ENCODE measurements at regions not wholly inside any gene's neighbourhood (a gene's known extent, or its start where the extent isn't known, plus 50 kb on each side); places are given as distances from the start of the nearest gene placed in this dataset.
A peak's percentile ranks its signal among the peaks of the same experiment; 100 is the strongest.

- no peak for DNase-seq
Observed at GRCh38 chr9:21672140-21672539, 130.3 kb upstream of the MTAP start.

DNA sequence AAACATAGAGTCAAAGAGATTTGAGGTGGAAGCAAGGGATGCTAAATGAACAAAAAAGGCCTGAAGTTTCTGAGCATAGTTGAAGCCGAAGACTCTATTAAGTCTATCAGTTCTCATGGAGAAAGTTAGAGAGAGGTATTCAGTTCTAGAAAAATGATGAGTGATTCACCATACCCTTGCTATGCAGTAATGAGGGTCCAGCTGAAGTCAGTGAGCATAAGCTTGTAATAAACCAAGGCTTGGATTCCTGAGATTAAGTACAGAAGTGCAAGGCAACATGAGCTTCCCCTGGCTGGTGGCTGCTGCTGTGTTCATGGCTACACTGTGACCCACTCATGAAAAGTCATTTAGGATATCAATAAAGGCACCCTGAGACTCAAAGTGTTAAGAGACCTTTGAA lies 129.7 kb upstream of the MTAP start:
- no peak for DNase-seq

DNA sequence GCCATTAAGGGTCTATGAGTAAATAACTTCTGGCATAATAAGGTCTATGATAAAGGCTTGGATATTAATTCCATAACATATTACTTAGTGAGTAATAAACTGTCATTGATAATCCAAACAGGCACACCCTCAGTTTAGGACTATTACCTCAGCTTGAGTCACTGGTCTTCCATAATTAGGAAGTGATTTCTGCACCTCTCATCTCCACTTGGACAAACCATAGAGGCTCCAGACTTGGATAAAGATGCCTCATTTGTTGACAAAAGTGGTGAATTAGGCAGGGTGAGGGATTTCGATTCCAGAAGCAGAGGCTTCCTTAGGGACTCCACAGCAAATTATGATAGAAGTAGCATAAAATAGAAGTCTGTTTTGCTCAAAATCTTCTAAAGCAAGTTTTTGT lies 127.5 kb upstream of the MTAP start:
- no peak for DNase-seq

DNA sequence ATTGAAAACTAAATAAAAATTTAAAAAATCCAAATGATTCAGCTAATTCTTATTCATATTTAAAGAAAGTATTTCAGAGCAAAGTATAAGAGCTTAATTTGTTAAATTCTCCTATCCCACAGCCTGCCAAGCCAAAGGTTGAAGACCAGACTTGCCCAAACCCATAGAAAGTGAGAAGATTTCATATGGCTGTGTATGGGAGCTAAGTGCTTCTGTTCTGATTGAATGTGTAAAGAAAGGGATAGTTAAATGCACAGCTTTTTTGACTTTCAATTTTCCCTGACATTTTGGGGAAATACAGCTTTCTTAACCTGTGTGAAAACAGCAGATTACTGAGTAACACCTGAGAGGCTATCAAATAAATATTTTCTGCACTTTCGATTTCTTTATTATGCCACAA lies 125.0 kb upstream of the MTAP start:
- DNase-seq = no peak

- no peak for DNase-seq
Observed at GRCh38 chr9:21677834-21678233, 124.6 kb upstream of the MTAP start.

DNA sequence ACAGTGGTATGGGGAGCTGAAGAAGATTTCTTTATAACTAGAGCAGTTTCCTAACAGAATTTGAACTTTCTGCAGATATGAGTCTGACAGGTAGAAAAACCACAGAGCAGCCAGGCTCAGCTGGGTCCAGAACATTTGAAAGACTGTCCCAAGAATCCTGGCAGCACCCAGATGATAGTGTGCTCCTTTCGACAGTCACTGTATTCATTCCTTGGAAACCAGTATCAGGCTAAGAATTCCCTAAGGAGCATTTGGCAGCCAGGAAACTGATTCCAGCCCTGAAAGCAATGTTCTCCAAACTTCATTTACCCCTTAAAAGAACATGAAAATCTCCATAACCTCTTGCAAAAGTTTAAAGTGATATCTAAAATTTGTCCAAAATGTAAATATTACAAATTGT lies 123.0 kb upstream of the MTAP start:
- DNase-seq = no peak

DNA sequence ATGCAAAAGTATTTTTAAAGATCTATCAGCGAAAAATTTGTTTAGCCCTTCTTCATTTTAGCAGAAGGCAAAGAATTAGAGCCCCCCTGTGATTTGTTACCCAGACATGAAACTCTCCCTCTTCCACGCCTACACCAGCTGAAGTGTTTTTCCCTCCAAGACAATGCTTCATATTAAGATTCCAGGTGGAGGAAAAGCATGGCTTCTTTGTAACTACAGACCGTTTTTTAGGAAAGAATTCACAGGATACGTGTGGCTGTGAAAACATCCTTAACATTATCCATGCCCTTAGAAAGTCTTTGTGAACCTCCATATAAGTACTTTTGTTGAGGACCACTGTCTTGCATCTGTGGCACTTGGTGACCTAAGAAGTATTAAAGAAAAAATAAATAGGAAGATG lies 121.8 kb upstream of the MTAP start:
- DNase-seq = no peak

GRCh38 chr9:21681641-21682040 lies 120.8 kb upstream of the MTAP start:
- DNase-seq = no peak

DNA sequence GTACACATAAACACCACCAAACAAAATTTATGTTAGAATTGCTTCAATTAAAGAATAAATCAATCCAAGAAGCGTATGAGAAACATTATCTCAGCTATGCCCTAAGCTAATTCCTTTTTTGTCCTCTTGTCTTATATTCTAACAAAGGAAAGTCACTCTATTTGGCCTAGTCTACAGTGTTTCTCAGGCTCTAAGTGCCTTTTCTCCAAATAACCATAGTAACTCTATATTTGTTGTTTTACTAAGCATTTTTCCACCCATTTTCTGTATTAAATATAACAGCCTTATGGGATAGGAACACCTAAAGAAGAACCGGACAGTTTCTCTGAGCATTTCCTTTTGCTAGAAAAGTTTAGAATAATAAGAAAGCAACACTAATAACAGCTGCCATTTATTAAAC lies 120.1 kb upstream of the MTAP start:
- DNase-seq = no peak

- DNase-seq = no peak
Observed at GRCh38 chr9:21682981-21683380, 119.5 kb upstream of the MTAP start.

DNA sequence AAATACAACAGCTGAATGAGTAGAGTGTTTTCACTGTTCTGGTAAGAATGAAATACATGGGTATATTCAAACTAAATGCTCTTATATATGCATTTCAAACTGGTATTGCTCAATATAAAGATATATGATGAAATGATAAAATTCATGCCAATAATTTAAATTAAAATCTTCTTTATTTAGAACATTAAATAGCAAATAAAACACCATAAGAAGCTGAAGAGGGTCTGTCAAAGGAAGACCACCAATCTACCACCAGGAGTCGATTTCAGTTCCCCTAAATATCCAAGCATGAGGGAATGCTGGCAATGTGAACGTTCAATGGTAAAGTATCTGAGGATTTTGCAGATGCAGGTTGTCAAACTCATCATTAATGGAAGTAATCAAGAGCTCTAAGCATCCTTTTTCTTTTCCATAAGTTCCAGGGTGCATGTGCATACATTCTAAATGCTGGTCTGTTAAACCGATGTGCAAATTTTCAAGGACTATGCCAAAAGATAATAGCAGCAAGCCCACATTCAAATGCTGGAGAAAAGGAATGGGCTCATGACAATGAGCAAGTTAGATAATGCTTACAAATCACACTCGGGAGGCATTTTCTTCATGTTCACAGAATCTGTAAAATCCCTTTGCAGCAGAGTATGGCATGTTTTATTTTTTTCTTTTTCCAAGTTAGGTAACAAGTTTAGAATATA lies 118.8 kb upstream of the MTAP start:
- no peak for DNase-seq

DNA sequence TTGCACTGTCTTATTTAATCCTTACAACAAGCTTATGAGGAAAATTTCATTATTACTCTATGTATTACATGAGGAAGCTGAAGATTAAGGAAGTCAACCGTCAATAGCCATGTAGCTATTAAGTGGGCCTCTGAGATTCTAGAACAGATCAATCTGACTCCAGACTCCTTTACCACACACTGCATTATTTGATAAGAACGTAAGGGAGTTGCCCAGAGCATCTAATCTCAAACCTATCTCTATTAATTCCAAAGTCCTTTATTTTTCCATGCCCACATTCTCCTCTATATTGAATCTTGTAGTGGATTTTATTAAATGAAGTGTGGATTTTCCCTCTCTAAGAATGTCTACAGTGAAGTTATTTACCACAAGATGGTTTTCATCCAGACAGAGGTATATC lies 118.2 kb upstream of the MTAP start:
- DNase-seq = no peak

DNA sequence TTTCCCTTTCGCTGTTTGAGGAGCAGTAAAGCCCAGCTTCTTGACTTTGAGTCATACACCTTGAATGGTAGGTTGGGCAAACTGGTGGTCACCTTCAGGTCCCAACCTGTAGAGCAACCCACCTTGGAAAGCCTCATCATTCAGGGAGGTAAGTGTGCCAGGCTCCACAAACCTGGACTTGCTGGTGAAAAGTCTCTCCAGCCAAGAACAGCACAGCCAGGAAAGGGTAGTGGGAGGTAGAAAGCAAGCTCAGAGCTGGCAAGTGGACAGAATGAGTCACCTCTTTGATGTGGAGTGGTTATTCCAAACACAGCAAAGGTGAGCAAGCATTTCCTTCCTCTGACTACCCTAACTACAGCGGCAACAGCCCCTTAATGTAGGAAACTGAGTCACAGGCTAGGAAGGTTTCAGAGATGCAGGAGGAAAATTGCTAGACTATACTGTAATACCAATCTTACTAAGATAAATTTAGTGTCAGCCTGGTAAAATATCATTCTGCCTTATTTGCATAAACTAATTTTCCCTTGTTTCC lies 117.5 kb upstream of the MTAP start:
- peak; percentile 31 to 36 for DNase-seq

- DNase-seq = no peak
Observed at GRCh38 chr9:21685502-21685901, 116.9 kb upstream of the MTAP start.

GRCh38 chr9:21686738-21687137 lies 115.7 kb upstream of the MTAP start:
- no peak for DNase-seq

- no peak for DNase-seq
Observed at GRCh38 chr9:21687351-21687750, 115.1 kb upstream of the MTAP start.

- DNase-seq = no peak
Observed at GRCh38 chr9:21688108-21689102, 114.0 kb upstream of the MTAP start.

- DNase-seq = no peak
Observed at GRCh38 chr9:21689854-21690253, 112.6 kb upstream of the MTAP start.

- DNase-seq = no peak
Observed at GRCh38 chr9:21690561-21690960, 111.9 kb upstream of the MTAP start.

GRCh38 chr9:21692390-21692789 lies 110.0 kb upstream of the MTAP start:
- DNase-seq = no peak

GRCh38 chr9:21694424-21694823 lies 108.0 kb upstream of the MTAP start:
- DNase-seq = no peak

- no peak for DNase-seq
Observed at GRCh38 chr9:21695443-21695842, 107.0 kb upstream of the MTAP start.

DNA sequence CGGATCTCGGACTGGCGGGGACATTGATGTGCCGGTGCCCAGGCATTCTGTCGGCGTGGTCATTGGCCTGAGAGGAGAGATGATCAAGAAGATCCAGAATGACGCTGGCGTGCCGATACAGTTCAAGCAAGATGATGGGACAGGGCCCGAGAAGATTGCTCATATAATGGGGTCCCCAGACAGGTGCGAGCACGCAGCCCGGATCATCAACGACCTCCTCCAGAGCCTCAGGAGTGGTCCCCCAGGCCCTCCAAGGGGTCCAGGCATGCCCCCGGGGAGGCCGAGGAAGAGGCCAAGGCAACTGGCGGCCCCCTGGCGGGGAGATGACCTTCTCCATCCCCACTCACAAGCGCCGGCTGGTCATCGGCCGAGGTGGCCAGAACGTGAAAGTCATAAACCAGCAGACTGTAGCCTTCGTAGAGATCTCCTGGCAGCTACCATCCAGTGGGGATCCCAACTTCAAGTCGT lies 106.5 kb upstream of the MTAP start:
- DNase-seq = no peak

- no peak for DNase-seq
Observed at GRCh38 chr9:21696411-21696871, 106.0 kb upstream of the MTAP start.
